DND-41 (cell line): ENCODE measurements at regions not wholly inside any gene's neighbourhood (a gene's known extent, or its start where the extent isn't known, plus 50 kb on each side); places are given as distances from the start of the nearest gene placed in this dataset.

Source experiments
- ATAC-seq: fragments of 200-7000 bp; cut with Tn5 transposase; 3 replicates; pipeline ENCODE4 v1.9.1; 2021; ENCODE audit warnings: low read depth; ENCODE audit not compliant: insufficient read depth
- DNase-seq: peaks from one replicate; pipeline ENCODE4 v3.0.0-alpha.2; 2020
- H2AFZ ChIP-seq: 2 replicates; pipeline ENCODE4 v1.6.0; 2012; ENCODE audit warnings: low read depth, low read length
- H3K27ac ChIP-seq: 2 replicates; pipeline ENCODE4 v1.5.1; 2012; ENCODE audit warnings: low read length, inconsistent platforms
- H3K27me3 ChIP-seq: fragments of 200-600 bp; sonication (generic); 2 replicates; pipeline ENCODE4 v1.6.0; 2012; ENCODE audit warnings: low read length, mild to moderate bottlenecking, inconsistent platforms; ENCODE audit not compliant: insufficient read depth, poor library complexity
- H3K36me3 ChIP-seq: 2 replicates; pipeline ENCODE4 v1.5.1; 2012; ENCODE audit warnings: low read length, inconsistent platforms; ENCODE audit not compliant: insufficient read depth
- H3K4me1 ChIP-seq: 2 replicates; pipeline ENCODE4 v1.5.1; 2012; ENCODE audit warnings: mild to moderate bottlenecking, low read length; ENCODE audit not compliant: insufficient read depth
- H3K4me2 ChIP-seq: 2 replicates; pipeline ENCODE4 v1.6.0; 2012; ENCODE audit warnings: mild to moderate bottlenecking, moderate library complexity, low read length, inconsistent platforms; ENCODE audit not compliant: insufficient read depth
- H3K4me3 ChIP-seq, 2 experiments: fragments of 200-600 bp in 1 of 2; shearing (Covaris generic) in 1 of 2; 2 replicates each; pipeline ENCODE4 v1.5.1; 2012 to 2016; ENCODE audit warnings: inconsistent platforms in 2 of 2, low read length in 2 of 2, mild to moderate bottlenecking in 2 of 2, low read depth in 1 of 2, moderate library complexity in 1 of 2
- H3K79me2 ChIP-seq: 2 replicates; pipeline ENCODE4 v1.6.0; 2012; ENCODE audit warnings: low read length, inconsistent platforms; ENCODE audit not compliant: insufficient read depth
- H3K9ac ChIP-seq: 2 replicates; pipeline ENCODE4 v1.6.0; 2012; ENCODE audit warnings: low read depth, mild to moderate bottlenecking, inconsistent platforms, low read length, moderate library complexity
- H3K9me3 ChIP-seq: 2 replicates; pipeline ENCODE4 v1.5.1; 2012; ENCODE audit warnings: low read length, moderate library complexity, mild to moderate bottlenecking, inconsistent platforms; ENCODE audit not compliant: insufficient read depth, severe bottlenecking
- H4K20me1 ChIP-seq: 2 replicates; pipeline ENCODE4 v1.6.0; 2012; ENCODE audit warnings: low read length; ENCODE audit not compliant: insufficient read depth
- CTCF ChIP-seq: IDR thresholded peaks from 2 replicates; pipeline ENCODE4 v1.5.1; 2012; ENCODE audit warnings: borderline replicate concordance, low read length, moderate library complexity, mild to moderate bottlenecking; ENCODE audit not compliant: poor library complexity, severe bottlenecking; ENCODE audit errors: extremely low read depth
- EZH2 ChIP-seq: IDR thresholded peaks from 3 replicates; pipeline ENCODE4 v1.6.1; 2012; ENCODE audit warnings: borderline replicate concordance, low read depth, mild to moderate bottlenecking, moderate library complexity, low read length, inconsistent platforms; ENCODE audit not compliant: severe bottlenecking

GRCh38 chr6:9236443-9236842, 801.1 kb upstream of the SLC35B3 start:
- no peak for TF ChIP-seq EZH2
- TF ChIP-seq CTCF: no peak
- no peak overlapping the region for H3K4me3 ChIP-seq
- ATAC-seq: no peak
- H3K9ac ChIP-seq: no peak overlapping the region
- H3K27ac ChIP-seq: no peak overlapping the region
- H3K4me1 ChIP-seq: no peaks in the 10 kb centered on the region
- no peak overlapping the region for H3K4me2 ChIP-seq
- H3K9me3 ChIP-seq: no peaks in the 10 kb centered on the region
- no peaks in the 10 kb centered on the region for H3K27me3 ChIP-seq
- H2AFZ ChIP-seq: no peak overlapping the region
- H3K79me2 ChIP-seq: no peaks in the 10 kb centered on the region
- H4K20me1 ChIP-seq: no peaks in the 10 kb centered on the region
- DNase-seq: no peak
- no peaks in the 10 kb centered on the region for H3K36me3 ChIP-seq

GRCh38 chr6:9233686-9234085, 798.3 kb upstream of the SLC35B3 start:
- H3K36me3 ChIP-seq: no peaks in the 10 kb centered on the region
- no peaks in the 10 kb centered on the region for H4K20me1 ChIP-seq
- no peak for ATAC-seq
- DNase-seq: no peak
- no peak overlapping the region for H3K4me2 ChIP-seq
- no peaks in the 10 kb centered on the region for H3K79me2 ChIP-seq
- H2AFZ ChIP-seq: no peak overlapping the region
- TF ChIP-seq CTCF: no peak
- no peak for TF ChIP-seq EZH2
- H3K27me3 ChIP-seq: no peaks in the 10 kb centered on the region
- H3K4me3 ChIP-seq: no peak overlapping the region
- H3K27ac ChIP-seq: no peak overlapping the region
- H3K9me3 ChIP-seq: no peaks in the 10 kb centered on the region
- H3K9ac ChIP-seq: no peak overlapping the region
- no peaks in the 10 kb centered on the region for H3K4me1 ChIP-seq

GRCh38 chr6:9233226-9233625, 797.9 kb upstream of the SLC35B3 start:
- Histone ChIP-seq H3K27ac (no peak overlapping the region), H3K4me2 (no peak overlapping the region), H3K79me2 (no peaks in the 10 kb centered on the region), H3K27me3 (no peaks in the 10 kb centered on the region), H3K4me3 (no peak overlapping the region), H3K36me3 (no peaks in the 10 kb centered on the region), H3K4me1 (no peaks in the 10 kb centered on the region), H4K20me1 (no peaks in the 10 kb centered on the region), H3K9me3 (no peaks in the 10 kb centered on the region), H3K9ac (no peak overlapping the region), H2AFZ (no peak overlapping the region)
- no peak for TF ChIP-seq CTCF
- no peak for TF ChIP-seq EZH2
- no peak for DNase-seq
- no peak for ATAC-seq

- H3K9ac ChIP-seq: no peak overlapping the region
- H3K4me1 ChIP-seq: no peaks in the 10 kb centered on the region
- DNase-seq: no peak
- H2AFZ ChIP-seq: no peak overlapping the region
- H3K79me2 ChIP-seq: no peaks in the 10 kb centered on the region
- H3K9me3 ChIP-seq: no peaks in the 10 kb centered on the region
- no peak overlapping the region for H3K4me2 ChIP-seq
- no peak overlapping the region for H3K27ac ChIP-seq
- ATAC-seq: no peak
- no peaks in the 10 kb centered on the region for H3K27me3 ChIP-seq
- H4K20me1 ChIP-seq: no peaks in the 10 kb centered on the region
- TF ChIP-seq CTCF: no peak
- TF ChIP-seq EZH2: no peak
- H3K4me3 ChIP-seq: no peak overlapping the region
- H3K36me3 ChIP-seq: no peaks in the 10 kb centered on the region
These were observed 790.1 kb upstream of the SLC35B3 start for GRCh38 chr6:9225441-9225871.
